H9 (cell line): ENCODE measurements at regions not wholly inside any gene's neighbourhood (a gene's known extent, or its start where the extent isn't known, plus 50 kb on each side); places are given as distances from the start of the nearest gene placed in this dataset.

ENCODE experiments used
- DNase-seq: peaks from one replicate; pipeline ENCODE4 v3.0.0-alpha.2; 2017
- H2AFZ ChIP-seq: one replicate; pipeline ENCODE4 v1.6.1; 2013; ENCODE audit warnings: mild to moderate bottlenecking, low read length, control low read depth, moderate library complexity
- H2AK5ac ChIP-seq: 2 replicates; pipeline ENCODE4 v1.6.1; 2013; ENCODE audit warnings: low read length, control low read depth, mixed read lengths; ENCODE audit not compliant: insufficient read length
- H2BK120ac ChIP-seq: one replicate; pipeline ENCODE4 v1.6.1; 2013; ENCODE audit warnings: low read depth, mild to moderate bottlenecking, low read length, control low read depth, inconsistent platforms; ENCODE audit not compliant: poor library complexity, severe bottlenecking
- H2BK12ac ChIP-seq: 2 replicates; pipeline ENCODE4 v1.6.1; 2013; ENCODE audit warnings: low read length, control low read depth, mixed read lengths, low read depth; ENCODE audit not compliant: insufficient read length
- H2BK15ac ChIP-seq: 2 replicates; pipeline ENCODE4 v1.6.1; 2013; ENCODE audit warnings: low read depth, low read length, control low read depth
- H2BK20ac ChIP-seq: one replicate; pipeline ENCODE4 v1.6.1; 2013; ENCODE audit warnings: low read depth, mild to moderate bottlenecking, low read length, control low read depth, inconsistent platforms; ENCODE audit not compliant: poor library complexity, severe bottlenecking
- H2BK5ac ChIP-seq: 2 replicates; pipeline ENCODE4 v1.6.1; 2013; ENCODE audit warnings: low read length, control low read depth, mixed read lengths; ENCODE audit not compliant: insufficient read length
- H3K14ac ChIP-seq: 2 replicates; pipeline ENCODE4 v1.6.1; 2013; ENCODE audit warnings: low read length, control low read depth; ENCODE audit not compliant: insufficient read depth
- H3K18ac ChIP-seq: 2 replicates; pipeline ENCODE4 v1.6.1; 2013; ENCODE audit warnings: low read depth, mild to moderate bottlenecking, mixed read lengths, low read length, control low read depth; ENCODE audit not compliant: insufficient read length
- H3K23ac ChIP-seq: 2 replicates; pipeline ENCODE4 v1.6.1; 2013; ENCODE audit warnings: low read length, control low read depth, mixed read lengths, low read depth; ENCODE audit not compliant: insufficient read length
- H3K23me2 ChIP-seq: 2 replicates; pipeline ENCODE4 v1.6.1; 2013; ENCODE audit warnings: low read depth, mild to moderate bottlenecking, mixed read lengths, low read length, control low read depth; ENCODE audit not compliant: insufficient read length, poor library complexity, severe bottlenecking
- H3K27ac ChIP-seq: 2 replicates; pipeline ENCODE4 v1.5.1; 2013; ENCODE audit warnings: low read length, control low read depth, mixed read lengths, low read depth; ENCODE audit not compliant: insufficient read length
- H3K27me3 ChIP-seq: 2 replicates; pipeline ENCODE4 v1.6.1; 2013; ENCODE audit warnings: low read length, control low read depth, inconsistent platforms; ENCODE audit not compliant: insufficient read depth
- H3K4ac ChIP-seq: 2 replicates; pipeline ENCODE4 v1.6.1; 2013; ENCODE audit warnings: low read depth, mild to moderate bottlenecking, control low read depth, inconsistent platforms, low read length, moderate library complexity
- H3K4me1 ChIP-seq: 2 replicates; pipeline ENCODE4 v1.6.1; 2013; ENCODE audit warnings: low read length, control low read depth, inconsistent platforms; ENCODE audit not compliant: insufficient read depth
- H3K4me2 ChIP-seq: 2 replicates; pipeline ENCODE4 v1.6.1; 2013; ENCODE audit warnings: low read length, control low read depth, mixed read lengths; ENCODE audit not compliant: insufficient read length, insufficient read depth
- H3K56ac ChIP-seq: 2 replicates; pipeline ENCODE4 v1.6.1; 2013; ENCODE audit warnings: low read depth, mild to moderate bottlenecking, mixed read lengths, low read length, control low read depth; ENCODE audit not compliant: insufficient read length
- H3K79me1 ChIP-seq: 2 replicates; pipeline ENCODE4 v1.6.1; 2013; ENCODE audit warnings: low read depth, mild to moderate bottlenecking, moderate library complexity, low read length, control low read depth, inconsistent platforms; ENCODE audit not compliant: insufficient read depth, poor library complexity, severe bottlenecking
- H3K79me2 ChIP-seq: 2 replicates; pipeline ENCODE4 v1.6.1; 2013; ENCODE audit warnings: low read length, control low read depth, inconsistent platforms; ENCODE audit not compliant: insufficient read depth
- H3K9ac ChIP-seq: 2 replicates; pipeline ENCODE4 v1.6.1; 2013; ENCODE audit warnings: low read length, control low read depth, mixed read lengths; ENCODE audit not compliant: insufficient read length; ENCODE audit errors: extremely low read depth
- H3K9me3 ChIP-seq: one replicate; pipeline ENCODE4 v1.6.1; 2013; ENCODE audit warnings: low read depth, low read length, inconsistent platforms; ENCODE audit not compliant: control insufficient read depth
- H3T11ph ChIP-seq: one replicate; pipeline ENCODE4 v1.6.1; 2013; ENCODE audit warnings: mild to moderate bottlenecking, low read length, control low read depth, inconsistent platforms
- H4K20me1 ChIP-seq: one replicate; pipeline ENCODE4 v1.6.1; 2013; ENCODE audit not compliant: control insufficient read depth, insufficient read length, insufficient read depth
- H4K5ac ChIP-seq: 2 replicates; pipeline ENCODE4 v1.6.1; 2013; ENCODE audit warnings: low read depth, mild to moderate bottlenecking, mixed read lengths, low read length, control low read depth; ENCODE audit not compliant: insufficient read length
- H4K8ac ChIP-seq: replicated peaks from 2 replicates; pipeline ENCODE4 v1.6.1; 2013; ENCODE audit warnings: low read length, control low read depth, mixed read lengths, low read depth; ENCODE audit not compliant: insufficient read length
- H4K91ac ChIP-seq: 2 replicates; pipeline ENCODE4 v1.6.1; 2013; ENCODE audit warnings: low read depth, mild to moderate bottlenecking, moderate library complexity, mixed read lengths, low read length, control low read depth; ENCODE audit not compliant: insufficient read length
- H3K27ac Mint-ChIP-seq, 3 experiments: 2 replicates in 2 of 3; 3 replicates in 1 of 3; pipeline ENCODE4 v1.8.0; 2020 to 2021; ENCODE audit warnings: mixed read lengths in 3 of 3, mild to moderate bottlenecking in 1 of 3, moderate library complexity in 1 of 3
- H3K27me3 Mint-ChIP-seq: 2 replicates; pipeline ENCODE4 v1.8.0; 2021; ENCODE audit warnings: low read depth, mild to moderate bottlenecking, moderate library complexity, mixed read lengths
- H3K36me3 Mint-ChIP-seq, 3 experiments: 2 replicates in 2 of 3; 3 replicates in 1 of 3; pipeline ENCODE4 v1.8.0; 2020 to 2021; ENCODE audit warnings: low read depth in 3 of 3, mixed read lengths in 3 of 3; ENCODE audit not compliant: insufficient read depth in 1 of 3
- H3K4me1 Mint-ChIP-seq, 2 experiments: 2 replicates each; pipeline ENCODE4 v1.8.0; 2020; ENCODE audit warnings: mixed read lengths in 2 of 2
- H3K4me3 Mint-ChIP-seq, 2 experiments: 2 replicates in 1 of 2; 3 replicates in 1 of 2; pipeline ENCODE4 v1.8.0; 2020 to 2021; ENCODE audit warnings: mild to moderate bottlenecking in 2 of 2, mixed read lengths in 2 of 2, moderate library complexity in 1 of 2
- H3K9me3 Mint-ChIP-seq, 2 experiments: 2 replicates in 1 of 2; 3 replicates in 1 of 2; pipeline ENCODE4 v1.8.0; 2020; ENCODE audit warnings: mild to moderate bottlenecking in 2 of 2, mixed read lengths in 2 of 2, moderate library complexity in 1 of 2
- CTCF ChIP-seq: fragments of 200-600 bp; sonication (generic); conservative IDR thresholded peaks from 3 replicates; pipeline ENCODE4 v1.8.0; 2021; ENCODE audit warnings: antibody characterized with exemption, mild to moderate bottlenecking
- WGBS: extraction: QIAGEN DNeasy Blood & Tissue Kit; methylation state at CpG from one replicate; pipeline ENCODE4 v1.1.7; 2013; ENCODE audit warnings: missing lambda C conversion rate, low lambda C conversion rate, mixed read lengths; ENCODE audit not compliant: insufficient read length; ENCODE audit errors: extremely low coverage; 5-methylcytosine and 5-hydroxymethylcytosine counted together

- Histone ChIP-seq H3K56ac (no peak overlapping the region), H4K5ac (no peak overlapping the region), H4K8ac (no peak overlapping the region), H4K20me1 (no peaks in the 10 kb centered on the region), H2BK20ac (no peak overlapping the region), H2AK5ac (no peak overlapping the region), H3K4me1 (peaks cover 3% of the 10 kb centered on the region; the same call in 1 of the 2 replicates), H3K18ac (no peak overlapping the region), H3K4ac (no peak overlapping the region), H2BK12ac (no peak overlapping the region), H3K27me3 (no peaks in the 10 kb centered on the region), H3K9me3 (no peaks in the 10 kb centered on the region), H3K79me1 (no peaks in the 10 kb centered on the region), H3K23me2 (no peaks in the 10 kb centered on the region), H3K79me2 (no peaks in the 10 kb centered on the region), H4K91ac (no peak overlapping the region), H3K23ac (no peak overlapping the region), H2BK15ac (no peak overlapping the region), H3K9ac (no peak overlapping the region), H2AFZ (no peak overlapping the region), H3K14ac (no peak overlapping the region), H3K4me2 (no peak overlapping the region), H3T11ph (no peak overlapping the region), H2BK120ac (no peak overlapping the region), H2BK5ac (no peak overlapping the region), H3K27ac (no peak overlapping the region)
- peaks cover 3 to 4% of the 10 kb centered on the region in 2 experiments; a peak in 3 of 4 replicates for H3K4me1 Mint-ChIP-seq
- no peak for TF ChIP-seq CTCF
- H3K27me3 Mint-ChIP-seq, result no peaks in the 10 kb centered on the region
- DNase-seq, result no peak
- H3K4me3 Mint-ChIP-seq, result no peak overlapping the region
- WGBS, result no CpG with 5 or more reads among the region's 4 CpGs
- no peaks in the 10 kb centered on the region for H3K9me3 Mint-ChIP-seq
- H3K27ac Mint-ChIP-seq, result no peak overlapping the region
- H3K36me3 Mint-ChIP-seq, result no peaks in the 10 kb centered on the region
Observed at GRCh38 chr10:64067009-64067606, 545.9 kb downstream of the REEP3 start.
